ENCODE measurements at regions not wholly inside any gene's neighbourhood (a gene's known extent, or its start where the extent isn't known, plus 50 kb on each side); places are given as distances from the start of the nearest gene placed in this dataset.

DNA sequence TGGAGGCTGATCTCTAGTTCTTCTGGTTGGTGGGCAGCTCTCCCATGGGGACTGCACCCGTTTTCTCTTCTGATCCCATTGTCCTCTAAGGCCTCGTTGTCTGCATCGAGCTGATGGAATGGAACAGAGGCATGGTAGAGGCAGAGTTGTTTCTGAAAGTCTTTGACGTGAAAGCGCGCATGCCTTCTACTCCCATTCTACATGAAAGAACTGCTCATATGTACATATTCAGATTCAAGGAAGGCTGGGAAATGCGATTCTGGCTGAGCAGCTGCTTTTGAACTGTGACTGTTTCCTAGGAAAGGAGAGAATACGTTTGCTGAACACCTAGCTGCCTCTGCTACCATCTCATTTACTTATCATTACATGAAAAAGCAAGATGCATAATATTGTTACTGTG is 815.2 kb downstream of the QKI start:
- TF ChIP-seq EZH2 (IDR thresholded peaks at IDR 0.05): no peak
- no peak for TF ChIP-seq POLR2AphosphoS5 (IDR thresholded peaks at IDR 0.05; ENCODE audit: borderline replicate concordance, low read depth, low read length)
- no peak for TF ChIP-seq FOXP2 (optimal IDR thresholded peaks at IDR 0.05; ENCODE audit: control extremely low read depth, extremely low read length, insufficient read depth)
